Neural cell (in vitro differentiated cells): ENCODE measurements at regions not wholly inside any gene's neighbourhood (a gene's known extent, or its start where the extent isn't known, plus 50 kb on each side); places are given as distances from the start of the nearest gene placed in this dataset.

Source experiments
- EP300 ChIP-seq: fragments of 450-650 bp; conservative IDR thresholded peaks from 2 replicates; pipeline ENCODE4 v1.6.1; 2014; ENCODE audit warnings: antibody characterized with exemption, mild to moderate bottlenecking, moderate library complexity; ENCODE audit not compliant: poor library complexity, severe bottlenecking
- EZH2 ChIP-seq: fragments of 200-600, 300-800 bp; shearing (Covaris generic), sonication (generic); IDR thresholded peaks from 2 replicates; pipeline ENCODE4 v1.6.1; 2014; ENCODE audit warnings: antibody characterized with exemption, low read length, borderline replicate concordance, mild to moderate bottlenecking; ENCODE audit not compliant: insufficient read depth, poor library complexity, severe bottlenecking
- SMC3 ChIP-seq: fragments of 450-650 bp; conservative IDR thresholded peaks from 2 replicates; pipeline ENCODE4 v1.6.1; 2014; ENCODE audit warnings: antibody characterized with exemption, mild to moderate bottlenecking, moderate library complexity; ENCODE audit not compliant: poor library complexity
- TF ChIP-seq, protein P1 (sequence below): fragments of 450-650 bp; IDR thresholded peaks from 2 replicates; pipeline ENCODE4 v1.5.1; 2014; ENCODE audit warnings: antibody characterized with exemption, mild to moderate bottlenecking, moderate library complexity; ENCODE audit not compliant: poor library complexity, severe bottlenecking

DNA sequence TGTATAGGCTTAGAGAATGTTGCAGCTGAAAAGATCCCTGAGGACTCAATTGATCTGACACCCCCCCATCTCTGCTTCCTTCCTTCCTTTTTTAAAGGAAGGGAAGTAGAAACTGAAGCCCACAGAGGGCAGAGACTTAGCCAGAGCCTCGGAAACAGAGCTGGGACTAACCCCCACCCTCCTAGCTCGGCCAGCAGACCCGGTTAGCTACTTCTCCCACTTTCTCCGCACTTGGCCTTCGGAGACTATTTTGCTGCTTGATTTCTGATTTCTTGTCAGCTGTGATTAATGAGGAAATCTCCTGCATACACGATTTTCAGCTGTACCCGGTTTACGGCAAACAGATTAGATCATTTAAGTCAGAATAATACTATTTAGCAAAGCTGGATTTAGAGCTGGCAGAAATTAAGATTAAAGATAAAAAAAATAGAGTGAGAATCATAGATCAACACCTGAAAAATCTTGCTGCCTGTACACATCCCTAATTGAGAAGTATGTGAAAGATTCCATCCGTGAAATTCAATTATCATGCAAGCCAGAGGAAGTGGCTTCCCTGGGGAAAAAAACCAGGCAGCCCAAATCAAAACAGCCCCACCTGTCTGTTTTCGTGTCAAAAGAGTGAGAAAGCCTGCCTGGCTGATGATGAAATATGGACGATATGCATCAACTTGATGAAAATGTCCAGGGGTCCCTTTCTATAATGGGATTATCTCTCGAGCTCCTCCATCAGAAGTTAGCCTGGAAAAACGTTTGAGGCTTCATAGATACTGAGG lies 159.5 kb upstream of the SHB start:
- TF ChIP-seq, protein P1, sequence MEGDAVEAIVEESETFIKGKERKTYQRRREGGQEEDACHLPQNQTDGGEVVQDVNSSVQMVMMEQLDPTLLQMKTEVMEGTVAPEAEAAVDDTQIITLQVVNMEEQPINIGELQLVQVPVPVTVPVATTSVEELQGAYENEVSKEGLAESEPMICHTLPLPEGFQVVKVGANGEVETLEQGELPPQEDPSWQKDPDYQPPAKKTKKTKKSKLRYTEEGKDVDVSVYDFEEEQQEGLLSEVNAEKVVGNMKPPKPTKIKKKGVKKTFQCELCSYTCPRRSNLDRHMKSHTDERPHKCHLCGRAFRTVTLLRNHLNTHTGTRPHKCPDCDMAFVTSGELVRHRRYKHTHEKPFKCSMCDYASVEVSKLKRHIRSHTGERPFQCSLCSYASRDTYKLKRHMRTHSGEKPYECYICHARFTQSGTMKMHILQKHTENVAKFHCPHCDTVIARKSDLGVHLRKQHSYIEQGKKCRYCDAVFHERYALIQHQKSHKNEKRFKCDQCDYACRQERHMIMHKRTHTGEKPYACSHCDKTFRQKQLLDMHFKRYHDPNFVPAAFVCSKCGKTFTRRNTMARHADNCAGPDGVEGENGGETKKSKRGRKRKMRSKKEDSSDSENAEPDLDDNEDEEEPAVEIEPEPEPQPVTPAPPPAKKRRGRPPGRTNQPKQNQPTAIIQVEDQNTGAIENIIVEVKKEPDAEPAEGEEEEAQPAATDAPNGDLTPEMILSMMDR: no peak
- TF ChIP-seq EP300 (no peak), SMC3 (no peak), EZH2 (no peak)
